ENCODE measurements at regions not wholly inside any gene's neighbourhood (a gene's known extent, or its start where the extent isn't known, plus 50 kb on each side); places are given as distances from the start of the nearest gene placed in this dataset.

DNA sequence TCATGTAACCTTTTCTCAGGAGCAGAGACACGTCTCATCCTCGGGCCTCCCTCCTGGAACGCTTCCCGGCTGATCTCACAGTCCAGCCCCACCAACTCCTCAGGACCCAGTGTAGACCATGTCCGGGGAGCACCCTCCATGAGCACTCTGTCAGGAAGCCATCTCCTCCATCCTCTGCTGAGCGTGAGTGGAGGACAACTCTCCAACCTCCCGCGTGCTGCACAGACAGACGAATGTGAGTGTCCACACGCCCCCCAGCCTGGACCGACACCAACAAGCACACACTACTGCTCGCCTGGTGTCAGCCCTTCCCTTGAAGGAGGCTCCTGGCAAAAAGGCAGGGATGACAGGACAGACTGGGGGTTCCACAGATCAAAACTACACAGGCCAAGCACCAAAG, 86.6 kb downstream of the SHANK2 start (continued):
- TF ChIP-seq RAD21 (IDR thresholded peaks at IDR 0.05 in 1 of 2, conservative IDR thresholded peaks at IDR 0.05 in 1 of 2; ENCODE audit: low read depth in 2 of 2, low read length in 2 of 2) (no peak), RXRA (IDR thresholded peaks at IDR 0.05; ENCODE audit: insufficient read depth, low read depth, low read length) (no peak), YY1 (IDR thresholded peaks at IDR 0.05; ENCODE audit: low read depth, low read length) (no peak), SP1 (IDR thresholded peaks at IDR 0.05; ENCODE audit: low read depth, low read length) (no peak), SIRT6 (IDR thresholded peaks at IDR 0.05; ENCODE audit: low read length) (no peak), CHD1 (IDR thresholded peaks at IDR 0.05; ENCODE audit: low read depth, low read length) (no peak)

Data from H1 (cell line).